Uterus (tissue), 3 donors: ENCODE measurements at regions not wholly inside any gene's neighbourhood (a gene's known extent, or its start where the extent isn't known, plus 50 kb on each side); places are given as distances from the start of the nearest gene placed in this dataset.
"Not testable (repeated sequence)": the region's sequence is repeated elsewhere in the genome, so short reads cannot be mapped to it uniquely, and the experiment has no call there.

Experiments used
- DNase-seq, 2 donors: peaks; one replicate each; pipeline ENCODE4 v3.0.0-alpha.2; 2019 to 2020
- H3K27ac ChIP-seq, 2 donors: fragments of 200-600 bp; sonication (generic); 1 replicate in 1 of 2; 2 replicates in 1 of 2; pipeline ENCODE4 v1.5.1; 2016 to 2018
- H3K27me3 ChIP-seq, 2 donors: fragments of 200-600 bp; sonication (generic); one replicate each; pipeline ENCODE4 v1.5.1; 2018 to 2019; ENCODE audit warnings: control low read depth in 1 of 2
- H3K36me3 ChIP-seq, 2 donors: fragments of 200-600 bp; sonication (generic); one replicate each; pipeline ENCODE4 v1.5.1; 2019; ENCODE audit warnings: control low read depth in 1 of 2
- H3K4me1 ChIP-seq, 2 donors: fragments of 200-600 bp; sonication (generic); one replicate each; pipeline ENCODE4 v1.5.1; 2018 to 2019; ENCODE audit warnings: control low read depth in 1 of 2
- H3K4me3 ChIP-seq, 2 donors: fragments of 200-600 bp; sonication (generic); 1 replicate in 1 of 2; 2 replicates in 1 of 2; pipeline ENCODE4 v1.5.1; 2018 to 2019; ENCODE audit warnings: mild to moderate bottlenecking in 1 of 2
- H3K9me3 ChIP-seq, 2 donors: fragments of 200-600 bp; sonication (generic); one replicate each; pipeline ENCODE4 v1.5.1; 2019; ENCODE audit warnings: control low read depth in 1 of 2
- POLR2A ChIP-seq, 2 donors: fragments of 450-650 bp; IDR thresholded peaks; one replicate each; pipeline ENCODE4 v1.6.1; 2016; ENCODE audit warnings: antibody characterized with exemption in 2 of 2, mild to moderate bottlenecking in 1 of 2, moderate library complexity in 1 of 2
- intact Hi-C: fragments of 100-400 bp; cut with DNase I; formaldehyde crosslinking; loops from one replicate; pipeline ENCODE4 v1.15.1; 2023; ENCODE audit warnings: low total_unique reads
- TF ChIP-seq, protein P1 (sequence below), 4 experiments: fragments of 200-600 bp in 2 of 4; fragments of 450-650 bp in 2 of 4; sonication (generic) in 2 of 4; IDR thresholded peaks; one replicate each; pipeline ENCODE4 v1.5.1; 2016 to 2019; ENCODE audit warnings: antibody characterized with exemption in 4 of 4, mild to moderate bottlenecking in 2 of 4, moderate library complexity in 1 of 4
- donor health status: DM: yes; HTN: yes; CAD: no.

DNA sequence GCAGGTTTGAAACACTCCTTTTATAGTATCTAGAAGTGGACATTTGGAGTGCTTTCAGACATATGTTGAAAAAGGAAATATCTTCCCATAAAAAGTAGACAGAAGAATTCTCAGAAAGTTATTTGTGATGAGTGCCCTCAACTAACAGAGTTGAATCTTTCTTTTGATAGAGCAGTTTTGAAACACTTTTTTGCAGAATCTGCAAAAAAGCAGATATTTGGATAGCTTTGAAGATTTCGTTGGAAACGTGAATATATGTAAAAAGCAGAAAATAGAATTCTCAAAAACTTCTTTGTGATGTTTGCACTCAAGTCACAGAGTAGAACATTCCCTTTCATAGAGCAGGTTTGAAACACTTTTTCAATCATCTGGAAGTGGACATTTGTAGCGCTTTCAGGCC lies 676.4 kb upstream of the ZNF337 start:
- H3K36me3 ChIP-seq, H3K4me3 ChIP-seq, DNase-seq, H3K4me1 ChIP-seq, intact Hi-C loops, H3K9me3 ChIP-seq, H3K27ac ChIP-seq, H3K27me3 ChIP-seq: not testable (repeated sequence)

DNA sequence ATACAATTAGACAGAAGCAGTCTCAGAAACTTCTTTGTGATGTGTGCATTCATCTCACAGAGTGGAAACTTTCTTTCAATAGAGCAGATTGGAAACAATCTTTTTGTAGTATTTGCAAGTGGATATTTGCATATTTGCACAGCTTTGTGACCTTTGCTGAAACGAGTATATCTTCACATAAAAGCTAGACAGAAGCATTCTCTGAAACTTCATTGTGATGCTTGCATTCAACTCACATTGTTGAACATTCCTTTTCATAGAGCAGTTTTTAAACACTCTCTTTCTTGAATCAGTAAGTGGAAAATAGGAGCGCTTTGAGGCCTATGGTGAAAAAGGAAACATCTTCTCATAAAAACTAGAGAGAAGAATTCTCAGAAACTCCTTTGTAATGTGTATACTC lies 657.9 kb upstream of the ZNF337 start:
- H3K36me3 ChIP-seq, result no peaks in the 10 kb centered on the region
- no peaks in the 10 kb centered on the region for H3K9me3 ChIP-seq
- H3K27ac ChIP-seq, result no peak overlapping the region
- TF ChIP-seq POLR2A (IDR thresholded peaks at IDR 0.05), result no peak
- TF ChIP-seq, protein P1, sequence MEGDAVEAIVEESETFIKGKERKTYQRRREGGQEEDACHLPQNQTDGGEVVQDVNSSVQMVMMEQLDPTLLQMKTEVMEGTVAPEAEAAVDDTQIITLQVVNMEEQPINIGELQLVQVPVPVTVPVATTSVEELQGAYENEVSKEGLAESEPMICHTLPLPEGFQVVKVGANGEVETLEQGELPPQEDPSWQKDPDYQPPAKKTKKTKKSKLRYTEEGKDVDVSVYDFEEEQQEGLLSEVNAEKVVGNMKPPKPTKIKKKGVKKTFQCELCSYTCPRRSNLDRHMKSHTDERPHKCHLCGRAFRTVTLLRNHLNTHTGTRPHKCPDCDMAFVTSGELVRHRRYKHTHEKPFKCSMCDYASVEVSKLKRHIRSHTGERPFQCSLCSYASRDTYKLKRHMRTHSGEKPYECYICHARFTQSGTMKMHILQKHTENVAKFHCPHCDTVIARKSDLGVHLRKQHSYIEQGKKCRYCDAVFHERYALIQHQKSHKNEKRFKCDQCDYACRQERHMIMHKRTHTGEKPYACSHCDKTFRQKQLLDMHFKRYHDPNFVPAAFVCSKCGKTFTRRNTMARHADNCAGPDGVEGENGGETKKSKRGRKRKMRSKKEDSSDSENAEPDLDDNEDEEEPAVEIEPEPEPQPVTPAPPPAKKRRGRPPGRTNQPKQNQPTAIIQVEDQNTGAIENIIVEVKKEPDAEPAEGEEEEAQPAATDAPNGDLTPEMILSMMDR (IDR thresholded peaks at IDR 0.05), result no peak
- no peaks in the 10 kb centered on the region for H3K27me3 ChIP-seq
- H3K4me1 ChIP-seq, result no peaks in the 10 kb centered on the region
- H3K4me3 ChIP-seq, result no peak overlapping the region
- intact Hi-C loops, result no loop called here
- DNase-seq, result no peak

GRCh38 chr20:26347396-26347795 lies 650.7 kb upstream of the ZNF337 start:
- Histone ChIP-seq H3K27ac (no peak overlapping the region), H3K9me3 (no peaks in the 10 kb centered on the region), H3K27me3 (no peaks in the 10 kb centered on the region), H3K4me1 (no peaks in the 10 kb centered on the region), H3K36me3 (no peaks in the 10 kb centered on the region), H3K4me3 (no peak overlapping the region)
- intact Hi-C loops, result no loop called here
- no peak for DNase-seq
- TF ChIP-seq, protein P1 (IDR thresholded peaks at IDR 0.05), result no peak
- no peak for TF ChIP-seq POLR2A (IDR thresholded peaks at IDR 0.05)

GRCh38 chr20:26340460-26341065 lies 643.9 kb upstream of the ZNF337 start:
- H3K4me1 ChIP-seq, H3K27me3 ChIP-seq, H3K9me3 ChIP-seq, DNase-seq, H3K36me3 ChIP-seq, H3K4me3 ChIP-seq, intact Hi-C loops, H3K27ac ChIP-seq: not testable (repeated sequence)

DNA sequence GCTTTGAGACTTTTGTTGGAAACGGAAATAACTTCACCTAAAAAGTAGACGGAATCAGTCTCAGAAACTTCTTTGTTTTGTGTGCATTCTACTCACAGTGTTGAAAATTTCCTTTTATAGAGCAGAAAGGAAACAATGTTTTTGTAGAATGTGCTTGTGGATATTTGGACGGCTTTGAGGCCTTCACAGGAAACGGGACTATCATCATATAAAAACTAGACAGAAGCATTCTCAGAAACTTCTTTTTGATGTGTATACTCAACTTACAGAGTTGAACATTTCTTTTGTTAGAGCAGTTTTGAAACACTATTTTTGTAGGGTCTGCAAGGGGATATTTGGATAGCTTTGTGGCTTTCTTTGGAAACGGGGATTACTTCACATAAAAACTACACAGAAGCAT lies 627.5 kb upstream of the ZNF337 start:
- TF ChIP-seq POLR2A (IDR thresholded peaks at IDR 0.05), result no peak
- TF ChIP-seq, protein P1 (IDR thresholded peaks at IDR 0.05), result no peak
- Histone ChIP-seq H3K27me3 (no peaks in the 10 kb centered on the region), H3K4me1 (no peaks in the 10 kb centered on the region), H3K27ac (no peak overlapping the region), H3K4me3 (no peak overlapping the region), H3K9me3 (no peaks in the 10 kb centered on the region), H3K36me3 (no peaks in the 10 kb centered on the region)
- DNase-seq, result no peak
- intact Hi-C loops, result no loop called here

DNA sequence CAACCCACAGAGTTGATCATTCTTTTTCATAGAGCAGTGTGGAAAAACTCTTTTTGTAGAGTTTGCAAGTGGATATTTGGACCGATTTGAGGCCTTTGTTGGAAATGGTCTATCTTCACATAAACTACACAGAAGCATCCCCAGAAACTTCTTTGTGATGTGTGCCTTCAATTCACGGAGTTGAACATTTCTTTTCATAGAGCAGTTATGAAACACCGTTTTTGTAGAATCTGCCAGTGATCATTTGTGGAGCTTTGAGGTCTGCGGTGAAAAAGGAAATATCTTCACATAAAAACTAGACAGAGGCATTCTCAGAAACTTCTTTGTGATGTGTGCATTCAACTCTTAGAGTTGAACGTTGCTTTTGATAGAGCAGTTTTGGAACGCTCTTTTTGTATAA lies 618.4 kb upstream of the ZNF337 start:
- intact Hi-C loops, result no loop called here
- H3K36me3 ChIP-seq, result no peaks in the 10 kb centered on the region
- H3K4me1 ChIP-seq, result no peaks in the 10 kb centered on the region
- no peaks in the 10 kb centered on the region for H3K27me3 ChIP-seq
- no peak overlapping the region for H3K4me3 ChIP-seq
- H3K27ac ChIP-seq, result no peak overlapping the region
- no peak for TF ChIP-seq POLR2A (IDR thresholded peaks at IDR 0.05)
- TF ChIP-seq, protein P1 (IDR thresholded peaks at IDR 0.05), result no peak
- H3K9me3 ChIP-seq, result no peaks in the 10 kb centered on the region
- no peak for DNase-seq

DNA sequence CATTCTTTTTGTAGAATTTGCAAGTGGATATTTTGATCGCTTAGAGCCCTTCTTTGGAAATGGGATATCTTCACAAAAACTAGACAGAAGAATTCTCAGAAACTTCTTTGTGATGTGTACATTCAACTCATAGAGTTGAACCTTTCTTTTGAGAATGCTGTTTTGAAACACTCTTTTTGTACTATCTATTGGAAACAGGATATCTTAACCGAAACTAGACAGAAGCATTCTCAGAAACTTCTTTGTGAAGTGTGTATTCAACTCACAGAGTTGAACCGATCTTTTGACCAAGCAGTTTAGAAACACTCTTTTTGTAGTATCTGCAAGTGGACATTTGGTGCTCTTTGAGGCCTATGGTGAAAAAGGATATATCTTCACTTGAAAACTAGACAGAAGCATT lies 613.1 kb upstream of the ZNF337 start:
- H3K9me3 ChIP-seq, H3K4me3 ChIP-seq, H3K4me1 ChIP-seq, H3K36me3 ChIP-seq, H3K27me3 ChIP-seq, DNase-seq, intact Hi-C loops, H3K27ac ChIP-seq: not testable (repeated sequence)
